NCI-H82 treated with DMSO at 0.1 percent for 48 hours (cell line): ENCODE measurements at regions not wholly inside any gene's neighbourhood (a gene's known extent, or its start where the extent isn't known, plus 50 kb on each side); places are given as distances from the start of the nearest gene placed in this dataset.
"Not testable (repeated sequence)": the region's sequence is repeated elsewhere in the genome, so short reads cannot be mapped to it uniquely, and the experiment has no call there.

ENCODE experiments used
- DNase-seq: peaks from one replicate; lab custom pipeline; 2025; ENCODE audit not compliant: unreplicated experiment; lab: John Stamatoyannopoulos, UW

- no peak for DNase-seq
Measured at GRCh38 chr6:44733868-44734267, 346.4 kb downstream of the CDC5L start.

GRCh38 chr6:44734886-44735629 lies 347.6 kb downstream of the CDC5L start:
- no peak for DNase-seq

DNA sequence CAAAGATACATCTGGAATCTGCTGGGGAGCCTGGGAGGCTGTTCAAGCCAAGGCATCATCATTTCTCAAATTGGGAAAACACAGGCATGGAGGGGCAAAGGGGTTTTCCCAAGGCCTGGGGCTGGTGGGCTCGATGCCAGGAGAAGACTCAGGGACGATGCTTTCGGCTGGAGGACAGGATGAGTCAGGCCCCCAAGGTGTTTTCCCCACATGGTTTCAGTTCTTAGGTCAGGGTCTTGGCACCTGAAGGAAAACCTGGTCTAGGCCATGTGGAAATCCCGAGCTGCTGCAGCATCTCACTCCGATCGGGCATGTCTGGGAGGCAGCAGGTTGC lies 348.1 kb downstream of the CDC5L start:
- no peak for DNase-seq

DNA sequence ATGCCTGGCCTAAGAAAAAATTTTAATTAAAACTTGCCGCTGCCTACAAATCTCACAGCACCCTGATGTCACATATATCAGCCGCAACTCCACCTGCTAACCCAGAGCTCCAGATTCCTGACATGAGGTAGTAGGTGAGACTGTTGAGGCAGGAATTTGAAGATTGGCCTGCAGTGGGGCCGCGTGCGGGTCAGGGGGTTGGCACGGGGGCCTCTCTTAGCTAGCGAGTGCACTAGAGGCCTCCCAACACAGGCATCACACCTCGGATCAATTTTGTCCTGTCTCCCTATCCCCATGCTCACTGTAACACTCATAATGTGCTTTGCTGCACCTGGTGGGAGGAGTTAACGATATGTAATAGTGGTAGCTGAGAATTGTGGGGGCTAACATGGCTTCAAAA lies 349.8 kb downstream of the CDC5L start:
- no peak for DNase-seq

GRCh38 chr6:44737829-44738528 lies 350.5 kb downstream of the CDC5L start:
- no peak for DNase-seq

DNA sequence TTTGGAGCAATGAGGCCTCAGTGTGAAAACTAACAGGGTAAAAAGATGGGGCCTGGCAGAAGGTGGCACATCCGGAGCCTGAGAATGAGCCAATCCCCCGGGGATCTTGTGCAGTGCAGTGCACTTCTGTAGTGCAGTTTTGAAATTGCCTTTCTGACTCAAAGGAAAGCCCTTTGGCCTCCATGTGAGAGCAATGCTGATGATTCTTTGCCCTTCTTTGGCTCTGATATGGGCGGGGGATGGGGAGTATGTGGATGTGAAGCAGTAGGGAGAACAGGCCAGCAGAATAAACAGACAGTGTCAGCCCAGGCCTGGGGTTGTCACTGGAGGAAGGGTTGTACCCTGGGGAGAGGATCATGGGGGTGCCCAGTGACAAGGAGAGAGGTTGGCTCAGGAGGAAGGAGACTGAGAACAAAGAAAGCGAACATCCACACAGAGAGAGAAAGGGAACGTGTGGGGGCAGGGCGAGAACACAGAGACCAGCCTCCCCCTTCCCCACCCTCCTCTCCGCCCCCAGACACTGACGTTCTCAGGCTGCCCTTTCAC lies 351.2 kb downstream of the CDC5L start:
- no peak for DNase-seq

- DNase-seq, result no peak
Measured at GRCh38 chr6:44739181-44739580, 351.7 kb downstream of the CDC5L start.

DNA sequence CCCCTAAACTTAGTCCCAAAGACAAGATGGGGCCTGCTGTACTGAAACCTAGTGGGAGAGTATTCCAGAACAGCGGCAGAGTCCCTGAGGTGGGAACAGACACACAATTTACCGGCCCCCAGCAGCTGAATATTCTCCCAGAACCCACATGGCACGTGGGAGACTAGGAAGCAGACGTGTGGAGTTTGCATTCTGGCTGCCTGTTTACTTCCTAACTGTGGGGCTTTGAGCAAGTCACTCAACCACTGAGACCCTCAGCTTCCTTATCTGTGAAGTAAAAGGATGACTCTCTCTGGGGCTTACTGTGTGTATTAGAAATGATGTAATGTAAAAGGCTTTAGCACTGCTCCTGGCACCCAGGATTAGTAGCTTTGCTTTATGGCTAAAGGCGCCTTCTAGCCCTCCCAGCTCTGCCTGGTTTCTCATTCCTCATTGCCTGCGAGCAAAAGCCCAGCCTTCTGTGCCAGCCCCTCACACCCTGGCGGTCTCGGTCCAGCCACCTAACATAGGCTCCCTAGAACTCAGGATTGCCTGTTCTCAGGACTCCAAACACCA lies 353.1 kb downstream of the CDC5L start:
- DNase-seq, result peak; percentile 24

GRCh38 chr6:44742201-44742600 lies 354.7 kb downstream of the CDC5L start:
- DNase-seq, result no peak

- no peak for DNase-seq
Measured at GRCh38 chr6:44742828-44743372, 355.4 kb downstream of the CDC5L start.

- not testable (repeated sequence) for DNase-seq
Measured at GRCh38 chr6:44760116-44760515, 372.6 kb downstream of the CDC5L start.

DNA sequence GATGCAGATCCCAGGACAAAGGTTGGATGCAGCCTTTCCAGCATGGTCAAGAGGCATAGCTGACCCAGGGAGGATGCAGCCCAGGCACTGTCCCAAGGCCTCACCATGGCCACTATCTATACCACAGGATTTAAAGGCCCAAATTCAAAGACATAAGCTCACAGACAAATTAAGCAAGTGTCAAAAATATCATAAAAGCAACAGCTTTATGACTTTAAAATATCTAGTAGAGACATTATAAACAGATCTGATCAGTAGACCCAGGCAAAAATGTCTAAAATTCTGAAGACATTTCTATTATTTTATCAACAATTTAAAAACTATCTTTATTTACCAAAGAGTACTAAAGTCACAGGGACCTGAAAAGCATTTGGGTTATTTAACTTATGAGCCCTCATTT lies 373.5 kb downstream of the CDC5L start:
- no peak for DNase-seq

GRCh38 chr6:44762496-44762895 lies 375.0 kb downstream of the CDC5L start:
- no peak for DNase-seq

GRCh38 chr6:44771647-44772415 lies 384.3 kb downstream of the CDC5L start:
- no peak for DNase-seq

DNA sequence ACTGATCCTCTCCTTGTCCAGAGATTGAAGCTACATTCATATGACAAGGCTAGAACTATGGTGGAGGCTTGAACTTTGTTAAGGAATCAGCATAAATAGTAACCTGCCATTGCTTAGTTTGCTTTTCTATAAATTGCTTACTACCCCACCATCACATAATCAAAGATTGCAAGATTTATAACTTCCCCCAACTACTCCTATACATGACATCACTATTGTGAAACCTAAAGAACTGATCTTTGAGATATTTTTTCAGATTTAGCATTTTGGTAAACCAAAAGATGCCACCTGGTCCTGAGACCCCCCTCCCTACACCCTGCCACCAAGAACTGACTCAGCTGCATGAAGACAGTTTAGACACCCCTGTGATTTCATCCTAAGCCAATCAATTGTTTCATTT lies 385.3 kb downstream of the CDC5L start:
- DNase-seq, result no peak

- no peak for DNase-seq
Measured at GRCh38 chr6:44775121-44775520, 387.6 kb downstream of the CDC5L start.

DNA sequence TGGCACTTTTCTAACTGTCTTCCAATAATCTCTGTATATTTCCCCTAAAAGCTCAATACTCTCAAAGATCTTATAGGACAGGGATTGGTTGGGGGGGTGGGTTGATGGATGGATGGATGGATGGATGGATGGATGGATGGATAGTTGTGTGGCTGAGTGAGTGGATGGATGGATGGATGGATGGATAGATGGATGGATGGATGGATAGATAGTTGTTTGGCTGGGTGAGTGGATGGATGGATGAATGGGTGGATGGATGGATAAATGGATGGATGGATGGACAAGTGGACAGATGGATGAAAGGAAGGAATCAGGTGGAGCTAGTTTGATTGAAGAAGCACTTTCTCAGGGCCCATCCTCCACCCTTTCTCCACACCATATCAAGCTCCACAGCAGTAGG lies 388.8 kb downstream of the CDC5L start:
- no peak for DNase-seq

DNA sequence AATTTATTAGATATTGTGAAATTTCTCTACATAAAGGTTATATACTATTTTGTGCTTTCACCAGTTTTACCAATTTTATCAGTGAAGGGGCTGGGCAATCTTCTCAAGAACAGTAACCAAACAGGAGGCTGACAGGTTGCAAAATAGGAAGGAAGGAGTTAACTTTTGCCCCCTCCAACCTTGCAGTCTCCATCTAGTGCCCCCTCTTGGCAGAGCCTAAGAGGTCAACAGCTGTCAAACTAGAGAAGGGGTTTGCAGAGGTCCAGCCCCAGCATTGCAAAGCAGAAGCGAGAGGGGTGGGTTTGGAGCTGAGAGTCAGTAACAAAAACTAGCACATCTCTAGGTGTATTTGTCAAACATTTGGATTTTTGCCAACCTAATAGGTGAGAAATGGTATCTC lies 391.0 kb downstream of the CDC5L start:
- DNase-seq, result no peak
